ENCODE measurements at regions not wholly inside any gene's neighbourhood (a gene's known extent, or its start where the extent isn't known, plus 50 kb on each side); places are given as distances from the start of the nearest gene placed in this dataset.

GRCh38 chr13:79197933-79198332 lies 208.1 kb downstream of the RBM26 start:
- no peak overlapping the region for H3K4ac ChIP-seq (ENCODE audit: low read length)
- H4K8ac ChIP-seq (ENCODE audit: low read depth, low read length), result no peak overlapping the region
- no peaks in the 10 kb centered on the region for H3K27me3 ChIP-seq (ENCODE audit: control insufficient read depth in 3 of 3, insufficient read depth in 3 of 3, low read depth in 1 of 3, low read length in 3 of 3)
- H3K9me3 ChIP-seq (replicated peaks in 1 of 2; ENCODE audit: control insufficient read depth in 2 of 2, insufficient read depth in 1 of 2, low read depth in 1 of 2, low read length in 2 of 2), result peaks cover 0 to 1% of the 10 kb centered on the region in 2 donors
- no peaks in the 10 kb centered on the region for H3K36me3 ChIP-seq (replicated peaks in 1 of 2; ENCODE audit: control insufficient read depth in 2 of 2, insufficient read depth in 2 of 2, low read length in 2 of 2)
- H2AFZ ChIP-seq (ENCODE audit: low read length), result no peak overlapping the region
- WGBS, 2 donors (ENCODE audit: extremely low coverage in 2 of 2, insufficient read length in 2 of 2, insufficient replicate concordance in 1 of 2), result no CpG with 5 or more reads among the region's 2 CpGs
- no peak overlapping the region for H3K18ac ChIP-seq (ENCODE audit: low read length)
- no peak overlapping the region for H2BK15ac ChIP-seq (ENCODE audit: low read length)
- H3K4me1 ChIP-seq (ENCODE audit: control insufficient read depth in 2 of 2, insufficient read depth in 1 of 2, low read depth in 1 of 2, low read length in 2 of 2), result no peaks in the 10 kb centered on the region
- no peak overlapping the region for H2BK5ac ChIP-seq (ENCODE audit: low read length)
- no peak overlapping the region for H3K23ac ChIP-seq (ENCODE audit: low read depth, low read length, poor library complexity)
- H3K4me2 ChIP-seq (ENCODE audit: insufficient read depth, low read length, poor library complexity, severe bottlenecking), result no peak overlapping the region
- H2BK12ac ChIP-seq (ENCODE audit: low read length), result no peak overlapping the region
- H3K79me1 ChIP-seq (ENCODE audit: low read depth, low read length), result no peaks in the 10 kb centered on the region
- no peak overlapping the region for H3K27ac ChIP-seq (replicated peaks; ENCODE audit: low read length)
- H3K4me3 ChIP-seq (ENCODE audit: low read length in 2 of 2), result no peak overlapping the region
- no peak overlapping the region for H3K14ac ChIP-seq (ENCODE audit: low read length)
- no peak overlapping the region for H2AK5ac ChIP-seq (ENCODE audit: low read depth, low read length)
- no peak overlapping the region for H4K91ac ChIP-seq (ENCODE audit: low read depth, low read length, poor library complexity)
- no peak overlapping the region for H3K9ac ChIP-seq (ENCODE audit: low read depth, low read length, poor library complexity)
- H2BK120ac ChIP-seq (ENCODE audit: low read depth, low read length), result no peak overlapping the region
- no peak for DNase-seq (ENCODE audit: low spot score)

- no peak overlapping the region for H2BK12ac ChIP-seq (ENCODE audit: low read length)
- no peaks in the 10 kb centered on the region for H3K79me1 ChIP-seq (ENCODE audit: low read depth, low read length)
- H3K36me3 ChIP-seq (replicated peaks in 1 of 2; ENCODE audit: control insufficient read depth in 2 of 2, insufficient read depth in 2 of 2, low read length in 2 of 2), result no peaks in the 10 kb centered on the region
- no peaks in the 10 kb centered on the region for H3K4me1 ChIP-seq (ENCODE audit: control insufficient read depth in 2 of 2, insufficient read depth in 1 of 2, low read depth in 1 of 2, low read length in 2 of 2)
- no peak overlapping the region for H3K18ac ChIP-seq (ENCODE audit: low read length)
- H3K4me2 ChIP-seq (ENCODE audit: insufficient read depth, low read length, poor library complexity, severe bottlenecking), result no peak overlapping the region
- no peak overlapping the region for H2AFZ ChIP-seq (ENCODE audit: low read length)
- H3K27me3 ChIP-seq (ENCODE audit: control insufficient read depth in 3 of 3, insufficient read depth in 3 of 3, low read depth in 1 of 3, low read length in 3 of 3), result no peaks in the 10 kb centered on the region
- no peak overlapping the region for H4K91ac ChIP-seq (ENCODE audit: low read depth, low read length, poor library complexity)
- H4K8ac ChIP-seq (ENCODE audit: low read depth, low read length), result no peak overlapping the region
- no peak overlapping the region for H3K9ac ChIP-seq (ENCODE audit: low read depth, low read length, poor library complexity)
- no peak overlapping the region for H3K4me3 ChIP-seq (ENCODE audit: low read length in 2 of 2)
- H2BK5ac ChIP-seq (ENCODE audit: low read length), result no peak overlapping the region
- peaks cover 0 to 1% of the 10 kb centered on the region in 2 donors for H3K9me3 ChIP-seq (replicated peaks in 1 of 2; ENCODE audit: control insufficient read depth in 2 of 2, insufficient read depth in 1 of 2, low read depth in 1 of 2, low read length in 2 of 2)
- H2BK120ac ChIP-seq (ENCODE audit: low read depth, low read length), result no peak overlapping the region
- H3K23ac ChIP-seq (ENCODE audit: low read depth, low read length, poor library complexity), result no peak overlapping the region
- H3K27ac ChIP-seq (replicated peaks; ENCODE audit: low read length), result no peak overlapping the region
- DNase-seq (ENCODE audit: low spot score), result no peak
- no peak overlapping the region for H3K14ac ChIP-seq (ENCODE audit: low read length)
- no CpG with 5 or more reads among the region's 3 CpGs for WGBS, 2 donors (ENCODE audit: extremely low coverage in 2 of 2, insufficient read length in 2 of 2, insufficient replicate concordance in 1 of 2)
- no peak overlapping the region for H2AK5ac ChIP-seq (ENCODE audit: low read depth, low read length)
- H2BK15ac ChIP-seq (ENCODE audit: low read length), result no peak overlapping the region
- no peak overlapping the region for H3K4ac ChIP-seq (ENCODE audit: low read length)
Measured at GRCh38 chr13:79196843-79197242, 209.2 kb downstream of the RBM26 start.

- no peak overlapping the region for H4K91ac ChIP-seq (ENCODE audit: low read depth, low read length, poor library complexity)
- no peak overlapping the region for H2BK120ac ChIP-seq (ENCODE audit: low read depth, low read length)
- no peak overlapping the region for H3K14ac ChIP-seq (ENCODE audit: low read length)
- no peaks in the 10 kb centered on the region for H3K36me3 ChIP-seq (replicated peaks in 1 of 2; ENCODE audit: control insufficient read depth in 2 of 2, insufficient read depth in 2 of 2, low read length in 2 of 2)
- no peak overlapping the region for H2BK5ac ChIP-seq (ENCODE audit: low read length)
- no peak overlapping the region for H3K9ac ChIP-seq (ENCODE audit: low read depth, low read length, poor library complexity)
- H3K4me2 ChIP-seq (ENCODE audit: insufficient read depth, low read length, poor library complexity, severe bottlenecking), result no peak overlapping the region
- H3K18ac ChIP-seq (ENCODE audit: low read length), result no peak overlapping the region
- no peaks in the 10 kb centered on the region for H3K27me3 ChIP-seq (ENCODE audit: control insufficient read depth in 3 of 3, insufficient read depth in 3 of 3, low read depth in 1 of 3, low read length in 3 of 3)
- H3K4me3 ChIP-seq (ENCODE audit: low read length in 2 of 2), result no peak overlapping the region
- no peak overlapping the region for H3K23ac ChIP-seq (ENCODE audit: low read depth, low read length, poor library complexity)
- WGBS, 2 donors (ENCODE audit: extremely low coverage in 2 of 2, insufficient read length in 2 of 2, insufficient replicate concordance in 1 of 2), result no CpG with 5 or more reads among the region's 3 CpGs
- no peaks in the 10 kb centered on the region for H3K4me1 ChIP-seq (ENCODE audit: control insufficient read depth in 2 of 2, insufficient read depth in 1 of 2, low read depth in 1 of 2, low read length in 2 of 2)
- no peak overlapping the region for H3K4ac ChIP-seq (ENCODE audit: low read length)
- DNase-seq (ENCODE audit: low spot score), result no peak
- H2AFZ ChIP-seq (ENCODE audit: low read length), result no peak overlapping the region
- no peak overlapping the region for H3K27ac ChIP-seq (replicated peaks; ENCODE audit: low read length)
- H3K9me3 ChIP-seq (replicated peaks in 1 of 2; ENCODE audit: control insufficient read depth in 2 of 2, insufficient read depth in 1 of 2, low read depth in 1 of 2, low read length in 2 of 2), result peaks cover 0 to 1% of the 10 kb centered on the region in 2 donors
- no peak overlapping the region for H2AK5ac ChIP-seq (ENCODE audit: low read depth, low read length)
- no peak overlapping the region for H4K8ac ChIP-seq (ENCODE audit: low read depth, low read length)
- H3K79me1 ChIP-seq (ENCODE audit: low read depth, low read length), result no peaks in the 10 kb centered on the region
- H2BK12ac ChIP-seq (ENCODE audit: low read length), result no peak overlapping the region
- no peak overlapping the region for H2BK15ac ChIP-seq (ENCODE audit: low read length)
Measured at GRCh38 chr13:79196366-79196765, 209.7 kb downstream of the RBM26 start.

- Histone ChIP-seq H4K8ac (ENCODE audit: low read depth, low read length) (no peak overlapping the region), H2BK15ac (ENCODE audit: low read length) (no peak overlapping the region), H2BK120ac (ENCODE audit: low read depth, low read length) (no peak overlapping the region), H4K91ac (ENCODE audit: low read depth, low read length, poor library complexity) (no peak overlapping the region), H3K14ac (ENCODE audit: low read length) (no peak overlapping the region), H3K4me1 (ENCODE audit: control insufficient read depth in 2 of 2, insufficient read depth in 1 of 2, low read depth in 1 of 2, low read length in 2 of 2) (no peaks in the 10 kb centered on the region), H3K9me3 (replicated peaks in 1 of 2; ENCODE audit: control insufficient read depth in 2 of 2, insufficient read depth in 1 of 2, low read depth in 1 of 2, low read length in 2 of 2) (no peaks in the 10 kb centered on the region), H3K23ac (ENCODE audit: low read depth, low read length, poor library complexity) (no peak overlapping the region), H3K79me1 (ENCODE audit: low read depth, low read length) (no peaks in the 10 kb centered on the region), H2BK5ac (ENCODE audit: low read length) (no peak overlapping the region), H3K4me3 (ENCODE audit: low read length in 2 of 2) (no peak overlapping the region), H3K9ac (ENCODE audit: low read depth, low read length, poor library complexity) (no peak overlapping the region), H2AFZ (ENCODE audit: low read length) (no peak overlapping the region), H3K27me3 (ENCODE audit: control insufficient read depth in 3 of 3, insufficient read depth in 3 of 3, low read depth in 1 of 3, low read length in 3 of 3) (no peaks in the 10 kb centered on the region), H3K36me3 (replicated peaks in 1 of 2; ENCODE audit: control insufficient read depth in 2 of 2, insufficient read depth in 2 of 2, low read length in 2 of 2) (no peaks in the 10 kb centered on the region), H2AK5ac (ENCODE audit: low read depth, low read length) (no peak overlapping the region), H3K27ac (replicated peaks; ENCODE audit: low read length) (no peak overlapping the region), H3K18ac (ENCODE audit: low read length) (no peak overlapping the region), H3K4me2 (ENCODE audit: insufficient read depth, low read length, poor library complexity, severe bottlenecking) (no peak overlapping the region), H3K4ac (ENCODE audit: low read length) (no peak overlapping the region), H2BK12ac (ENCODE audit: low read length) (no peak overlapping the region)
- no CpG with 5 or more reads among the region's 2 CpGs for WGBS, 2 donors (ENCODE audit: extremely low coverage in 2 of 2, insufficient read length in 2 of 2, insufficient replicate concordance in 1 of 2)
- DNase-seq (ENCODE audit: low spot score), result no peak
Measured at GRCh38 chr13:79194727-79195126, 211.3 kb downstream of the RBM26 start.
